NOMO-1 (cell line): ENCODE measurements at regions not wholly inside any gene's neighbourhood (a gene's known extent, or its start where the extent isn't known, plus 50 kb on each side); places are given as distances from the start of the nearest gene placed in this dataset.

Experiments
- DNase-seq, 2 experiments: peaks; one replicate each; lab custom pipeline; 2025; ENCODE audit not compliant: unreplicated experiment in 2 of 2; lab: John Stamatoyannopoulos, UW

DNA sequence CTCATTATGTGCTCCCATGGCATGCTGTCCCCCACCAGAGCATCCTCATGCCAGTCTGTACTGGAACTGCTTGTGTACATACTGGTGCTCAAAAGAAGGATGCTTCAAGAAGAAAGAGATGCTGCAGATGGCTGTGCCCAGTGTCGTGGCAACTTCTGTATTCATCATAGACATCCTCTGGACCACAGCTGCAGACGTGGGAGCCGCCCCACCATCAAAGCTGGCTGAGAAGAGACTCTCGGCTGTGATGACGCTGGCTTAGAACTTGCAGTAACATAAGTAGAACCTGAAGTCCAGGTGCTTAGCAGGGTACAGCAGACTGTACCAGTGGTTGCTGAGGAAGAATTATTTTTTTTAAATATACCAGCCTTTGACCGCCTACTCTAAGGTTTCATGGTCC is 112.6 kb upstream of the ARHGAP5 start:
- DNase-seq, result no peak

GRCh38 chr14:31965071-31965734 is 111.9 kb upstream of the ARHGAP5 start:
- no peak for DNase-seq

DNA sequence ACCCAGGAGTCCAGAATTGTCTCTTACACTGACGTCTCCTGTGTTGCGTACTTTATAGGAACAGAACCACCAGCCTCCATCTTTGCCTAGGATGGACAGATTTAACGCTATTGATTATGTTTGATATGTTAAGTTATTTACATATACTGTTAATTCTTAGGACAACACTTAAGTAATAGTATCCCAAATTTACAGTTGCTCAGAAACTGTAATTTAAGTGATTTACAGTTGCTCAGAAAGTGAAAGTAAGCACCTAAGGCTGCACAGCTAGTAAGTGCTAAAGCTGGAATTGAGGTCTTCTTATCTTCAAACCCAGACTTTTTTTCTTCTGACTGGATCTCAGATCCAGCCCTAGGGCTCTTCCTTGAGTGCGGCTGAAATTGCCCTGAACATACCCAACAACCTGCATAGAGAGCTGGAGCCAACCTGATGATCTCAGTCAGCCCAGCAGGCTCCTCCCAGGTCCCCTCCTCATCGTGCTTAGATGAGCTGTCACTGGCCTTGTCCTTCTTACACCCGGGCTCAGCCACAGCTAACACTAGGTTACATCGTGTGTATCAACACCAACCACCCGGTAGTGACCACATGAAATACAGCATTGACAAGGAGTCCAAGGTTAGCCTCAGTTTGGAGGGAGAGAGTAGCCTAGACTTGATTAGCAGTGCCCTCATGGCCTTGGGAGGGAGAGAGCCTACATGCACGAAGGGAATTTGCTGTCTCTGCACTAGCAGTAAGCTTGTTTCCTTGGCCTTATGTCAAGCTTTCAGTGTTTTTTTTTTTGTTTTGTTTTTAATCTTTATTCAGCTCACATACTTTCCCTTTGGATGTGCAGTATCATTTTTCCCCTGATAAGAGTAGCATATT is 111.1 kb upstream of the ARHGAP5 start:
- no peak for DNase-seq

- DNase-seq, result no peak
Observed at GRCh38 chr14:31966896-31967668, 110.0 kb upstream of the ARHGAP5 start.

DNA sequence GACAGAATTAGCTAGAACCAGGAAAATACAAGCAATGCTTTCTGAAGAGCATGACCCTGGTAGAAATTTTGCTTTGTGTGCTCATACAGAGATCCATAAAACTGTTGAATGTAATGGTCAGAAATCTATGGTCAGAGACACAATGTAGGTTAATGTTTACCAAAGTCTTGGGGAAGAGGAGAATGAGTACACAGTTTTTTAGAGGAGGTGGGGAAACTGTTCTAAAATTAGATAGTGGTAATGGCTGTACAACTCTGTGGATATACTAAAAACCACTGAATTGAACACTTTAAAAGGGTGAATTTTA is 109.5 kb upstream of the ARHGAP5 start:
- DNase-seq, result no peak

DNA sequence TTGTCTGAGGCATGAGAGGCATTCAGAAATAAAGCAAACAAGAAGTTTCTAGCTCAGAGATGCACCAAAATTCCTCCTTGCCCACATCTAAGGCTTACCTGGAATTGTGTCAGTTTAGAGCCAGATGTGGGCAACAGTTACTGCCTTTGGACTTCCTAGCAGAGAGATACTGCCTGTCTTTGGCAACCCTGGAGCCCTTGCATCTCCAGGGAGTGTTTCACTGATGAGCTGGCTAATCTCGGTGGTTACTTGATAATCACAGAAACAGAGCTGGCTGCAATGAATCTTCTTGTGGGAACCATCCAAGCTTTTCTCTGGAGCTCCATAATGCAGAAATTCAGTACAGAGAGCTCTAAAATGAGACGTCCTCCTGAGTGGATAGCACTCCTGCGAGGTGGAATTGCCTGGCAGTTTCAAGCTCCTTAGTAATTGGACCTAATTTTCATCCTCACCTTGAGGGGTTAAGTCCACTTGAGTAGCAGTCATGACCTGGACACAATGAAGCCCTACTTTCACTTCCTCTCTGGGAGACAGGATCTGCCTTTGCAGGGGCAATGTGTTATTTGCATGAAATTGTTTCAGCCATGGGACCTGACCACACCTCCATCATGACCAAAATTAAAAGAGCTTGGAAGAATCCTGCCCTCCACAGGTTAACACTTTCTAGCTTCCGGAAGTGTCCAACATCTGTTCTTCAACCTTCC is 108.8 kb upstream of the ARHGAP5 start:
- peak in 1 of 2 experiments; percentile 14 for DNase-seq

- no peak for DNase-seq
Observed at GRCh38 chr14:31968956-31969698, 108.0 kb upstream of the ARHGAP5 start.

- DNase-seq, result no peak
Observed at GRCh38 chr14:31969699-31970240, 107.3 kb upstream of the ARHGAP5 start.

DNA sequence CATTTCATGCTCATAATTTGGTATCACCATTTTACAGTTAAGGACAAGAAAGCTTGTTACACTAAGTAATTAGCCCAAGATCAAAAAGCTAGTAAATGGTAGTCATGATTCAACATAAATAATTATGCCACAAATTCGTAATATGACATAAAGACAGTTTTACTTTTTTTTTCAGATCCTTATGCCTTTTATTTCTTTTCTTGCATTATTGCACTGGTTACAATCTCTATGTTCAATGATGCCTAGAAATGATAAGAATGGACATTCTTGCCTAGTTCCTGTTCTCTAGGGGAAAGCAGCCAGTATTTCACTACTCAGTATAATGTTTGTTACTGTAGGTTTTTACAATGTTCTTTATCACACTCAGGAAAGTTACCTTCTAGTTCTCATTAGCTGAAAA is 106.4 kb upstream of the ARHGAP5 start:
- no peak for DNase-seq

DNA sequence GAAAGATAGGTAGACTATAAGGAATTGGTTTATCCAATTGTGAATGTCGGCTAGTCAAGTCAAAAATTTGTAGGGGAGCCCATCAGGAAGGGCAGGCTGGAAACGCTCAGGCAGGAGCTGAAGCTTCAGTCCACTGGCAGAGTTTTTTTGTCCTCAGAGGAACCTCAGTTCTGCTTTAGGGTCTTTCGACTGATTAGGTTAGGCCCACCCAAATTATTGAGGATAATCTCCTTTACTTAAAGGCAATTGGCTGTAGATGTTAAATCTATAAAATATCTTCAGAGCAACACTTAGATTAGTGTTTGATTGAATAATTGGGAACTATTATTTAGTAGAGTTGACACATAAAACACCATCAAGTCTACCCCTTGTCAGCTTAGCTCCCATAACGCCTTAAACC is 105.5 kb upstream of the ARHGAP5 start:
- DNase-seq, result no peak

DNA sequence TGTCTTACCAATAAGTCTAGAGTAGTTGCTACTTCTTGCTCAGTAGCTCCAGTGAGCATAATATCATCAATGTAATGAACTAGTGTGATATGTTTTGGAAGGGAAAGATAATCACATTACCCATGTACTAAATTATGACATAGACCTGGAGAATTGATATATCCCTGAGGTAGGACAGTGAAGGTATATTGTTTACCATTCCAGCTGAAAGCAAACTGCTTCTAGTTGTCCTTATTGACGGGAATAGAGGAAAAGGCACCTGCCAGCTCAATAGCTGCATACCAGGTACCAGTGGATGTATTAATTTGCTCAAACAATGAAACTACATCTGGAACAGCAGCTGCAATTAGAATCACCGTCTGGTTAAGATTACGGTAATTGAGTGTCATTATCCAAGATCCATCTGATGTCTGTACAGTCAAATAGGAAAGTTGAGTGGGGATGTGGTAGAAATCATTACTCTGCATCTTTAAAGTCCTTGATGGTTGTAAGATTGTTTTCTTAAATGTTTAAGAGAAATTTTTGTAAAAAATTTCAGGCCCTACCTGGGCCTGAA is 100.0 kb upstream of the ARHGAP5 start:
- no peak for DNase-seq

DNA sequence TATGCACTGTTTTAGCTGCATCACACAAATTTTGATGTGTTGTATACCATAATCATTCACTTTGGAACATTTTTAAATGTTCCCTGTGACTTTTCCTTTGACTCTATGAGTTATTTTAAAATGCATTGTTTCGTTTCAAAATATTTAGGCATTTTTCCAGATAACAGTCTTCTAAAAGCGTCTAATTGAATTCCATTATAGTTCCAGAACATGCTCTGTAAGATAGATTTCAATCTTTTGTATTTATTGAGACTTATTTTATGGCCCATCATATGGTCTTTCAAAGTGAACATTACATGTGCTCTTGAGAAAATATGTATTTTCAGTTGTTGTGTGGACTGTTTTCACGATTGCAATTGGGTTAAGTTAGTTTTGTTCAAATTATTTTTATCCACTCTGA is 98.7 kb upstream of the ARHGAP5 start:
- DNase-seq, result no peak

DNA sequence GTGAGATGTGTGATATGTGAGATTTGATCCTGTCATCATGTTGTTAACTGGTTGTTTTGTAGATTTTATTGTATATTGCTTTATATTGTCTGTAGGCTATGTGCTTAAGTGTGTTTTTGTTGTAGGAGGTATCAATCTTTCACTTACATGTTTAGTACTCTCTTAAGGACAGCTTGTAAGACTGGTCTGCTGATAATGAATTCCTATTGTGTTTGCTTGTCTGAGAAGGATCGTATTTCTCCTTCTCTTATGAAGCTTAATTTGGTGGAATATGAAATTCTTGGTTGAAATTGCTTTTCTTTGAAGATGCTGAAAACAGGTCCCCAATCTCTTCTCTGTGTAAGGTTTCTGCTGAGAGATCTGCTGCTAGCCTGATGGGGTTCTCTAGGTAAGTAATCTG is 94.5 kb upstream of the ARHGAP5 start:
- DNase-seq, result no peak

DNA sequence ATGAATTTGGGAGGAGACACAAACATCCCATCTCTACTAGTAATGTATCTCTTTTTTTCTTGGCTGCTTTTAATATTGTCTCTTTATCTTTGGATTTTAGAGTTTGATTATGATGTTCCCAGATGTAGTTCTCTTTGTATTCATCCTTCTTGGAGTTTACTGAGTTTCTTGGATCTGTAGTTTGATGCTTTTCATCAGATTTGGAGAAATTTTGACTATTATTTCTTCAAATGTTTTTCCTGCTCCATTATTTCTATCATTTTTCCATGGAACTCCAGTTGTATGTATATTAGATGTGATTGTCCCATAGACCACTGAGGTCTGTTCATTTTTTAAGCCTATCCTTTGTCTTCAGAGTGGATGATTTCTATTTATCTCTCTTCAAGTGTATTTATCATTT is 90.7 kb upstream of the ARHGAP5 start:
- DNase-seq, result no peak

DNA sequence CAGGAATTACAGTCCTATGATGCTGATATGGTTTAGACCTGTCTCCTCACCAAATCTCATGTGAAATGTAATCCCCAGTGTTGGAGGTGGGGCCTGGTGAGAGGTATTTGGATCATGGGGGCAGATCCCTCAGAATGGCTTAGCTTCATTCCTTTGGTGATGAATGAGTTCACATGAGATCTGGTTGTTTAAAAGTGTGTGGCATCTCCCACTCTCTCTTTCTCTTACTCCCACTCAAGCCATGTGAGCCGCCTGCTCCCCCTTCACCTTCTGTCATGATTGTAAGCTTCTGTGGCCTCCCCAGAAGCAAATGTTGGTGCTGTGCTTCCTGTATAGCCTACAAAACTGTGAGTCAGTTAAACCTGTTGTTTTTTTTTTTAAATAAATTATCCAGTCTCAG is 89.4 kb upstream of the ARHGAP5 start:
- no peak for DNase-seq

DNA sequence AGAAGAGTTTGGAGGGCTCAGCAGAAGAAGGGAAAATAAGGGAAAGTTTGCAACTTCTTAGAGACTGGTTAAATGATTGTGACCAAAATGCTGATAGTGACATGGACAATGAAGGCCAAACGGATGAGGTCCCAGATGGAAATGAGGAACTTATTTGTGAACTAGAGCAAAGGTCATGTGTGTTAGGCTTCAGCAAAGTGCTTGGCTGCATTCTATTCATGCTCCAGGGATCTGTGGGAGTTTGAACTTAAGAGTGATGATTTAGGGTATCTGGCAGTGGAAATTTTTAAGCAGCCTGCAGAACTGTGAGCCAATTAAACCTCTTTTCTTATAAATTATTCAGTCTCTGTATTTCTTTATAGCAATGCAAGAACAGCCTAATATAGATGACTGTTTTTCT is 88.9 kb upstream of the ARHGAP5 start:
- no peak for DNase-seq

- DNase-seq, result no peak
Observed at GRCh38 chr14:31990183-31990857, 86.8 kb upstream of the ARHGAP5 start.

DNA sequence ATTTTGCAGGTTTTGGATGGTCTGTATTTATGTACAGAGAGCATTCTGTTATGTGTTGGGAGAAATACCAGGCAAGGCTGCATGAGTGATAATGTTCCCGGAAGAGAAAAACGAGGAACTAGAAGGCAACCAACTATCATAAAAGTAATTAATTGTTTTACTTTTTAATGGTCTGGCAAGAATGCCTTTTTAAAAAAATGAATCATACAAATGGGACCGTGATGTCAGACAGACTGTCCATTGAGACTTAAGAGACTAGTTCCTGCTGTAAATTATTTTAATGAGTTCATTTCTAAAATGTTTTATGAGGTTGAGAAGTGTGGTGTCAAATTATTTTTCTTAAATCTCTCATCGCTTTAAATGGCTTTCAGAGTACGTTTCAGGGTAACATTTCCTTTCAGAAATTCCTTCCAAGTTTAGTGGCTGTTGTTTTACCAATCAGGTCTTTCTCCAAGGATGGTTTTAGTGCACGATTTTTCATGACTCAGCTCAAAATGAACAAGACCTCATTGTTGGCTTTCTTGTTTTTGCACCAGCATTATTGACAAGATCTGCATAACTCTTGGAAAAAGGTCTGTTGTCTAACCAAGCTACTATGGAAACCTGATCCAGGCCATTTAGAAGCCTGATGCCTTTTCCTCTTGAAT is 86.1 kb upstream of the ARHGAP5 start:
- no peak for DNase-seq

- DNase-seq, result no peak
Observed at GRCh38 chr14:31992011-31992447, 85.1 kb upstream of the ARHGAP5 start.
